ENCODE measurements at regions not wholly inside any gene's neighbourhood (a gene's known extent, or its start where the extent isn't known, plus 50 kb on each side); places are given as distances from the start of the nearest gene placed in this dataset.

DNA sequence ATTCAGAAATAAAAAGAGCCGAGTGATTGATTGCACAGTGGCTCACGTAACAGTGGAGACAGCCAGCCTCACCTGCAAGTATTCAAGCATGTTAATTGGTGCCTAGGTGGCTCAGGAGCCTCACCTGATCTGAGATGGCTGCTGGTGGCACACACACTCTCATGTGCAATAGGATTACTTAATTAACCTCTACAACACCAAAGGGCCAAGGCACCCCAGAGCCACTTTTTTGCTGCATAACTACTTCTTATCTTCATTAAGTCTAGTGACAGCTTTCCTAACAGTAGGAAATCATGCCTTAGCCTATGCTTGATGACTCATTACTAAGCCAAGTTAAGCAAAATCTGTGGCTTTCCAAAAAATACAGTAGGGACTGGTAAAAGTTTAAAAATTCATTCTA lies 117.3 kb upstream of the NOCT start:
- TF ChIP-seq, protein P1, sequence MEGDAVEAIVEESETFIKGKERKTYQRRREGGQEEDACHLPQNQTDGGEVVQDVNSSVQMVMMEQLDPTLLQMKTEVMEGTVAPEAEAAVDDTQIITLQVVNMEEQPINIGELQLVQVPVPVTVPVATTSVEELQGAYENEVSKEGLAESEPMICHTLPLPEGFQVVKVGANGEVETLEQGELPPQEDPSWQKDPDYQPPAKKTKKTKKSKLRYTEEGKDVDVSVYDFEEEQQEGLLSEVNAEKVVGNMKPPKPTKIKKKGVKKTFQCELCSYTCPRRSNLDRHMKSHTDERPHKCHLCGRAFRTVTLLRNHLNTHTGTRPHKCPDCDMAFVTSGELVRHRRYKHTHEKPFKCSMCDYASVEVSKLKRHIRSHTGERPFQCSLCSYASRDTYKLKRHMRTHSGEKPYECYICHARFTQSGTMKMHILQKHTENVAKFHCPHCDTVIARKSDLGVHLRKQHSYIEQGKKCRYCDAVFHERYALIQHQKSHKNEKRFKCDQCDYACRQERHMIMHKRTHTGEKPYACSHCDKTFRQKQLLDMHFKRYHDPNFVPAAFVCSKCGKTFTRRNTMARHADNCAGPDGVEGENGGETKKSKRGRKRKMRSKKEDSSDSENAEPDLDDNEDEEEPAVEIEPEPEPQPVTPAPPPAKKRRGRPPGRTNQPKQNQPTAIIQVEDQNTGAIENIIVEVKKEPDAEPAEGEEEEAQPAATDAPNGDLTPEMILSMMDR (IDR thresholded peaks at IDR 0.05; ENCODE audit: low read length) = no peak
- no peak for TF ChIP-seq EZH2 (optimal IDR thresholded peaks at IDR 0.05; ENCODE audit: low read depth, low read length)
- TF ChIP-seq EZH2phosphoT487 (IDR thresholded peaks at IDR 0.05; ENCODE audit: low read length) = no peak
